Thyroid gland (tissue), 4 donors: ENCODE measurements at regions not wholly inside any gene's neighbourhood (a gene's known extent, or its start where the extent isn't known, plus 50 kb on each side); places are given as distances from the start of the nearest gene placed in this dataset.

ENCODE experiments used
- CTCF ChIP-seq, 6 experiments: fragments of 200-600 bp in 3 of 6; fragments of 450-650 bp in 3 of 6; sonication (generic) in 3 of 6; IDR thresholded peaks; one replicate each; pipeline ENCODE4 v1.5.1; 2016 to 2019; ENCODE audit warnings: antibody characterized with exemption in 6 of 6, mild to moderate bottlenecking in 2 of 6, inconsistent platforms in 1 of 6, moderate library complexity in 1 of 6
- POLR2A ChIP-seq, 2 donors: fragments of 450-650 bp; IDR thresholded peaks; one replicate each; pipeline ENCODE4 v1.6.1; 2017; ENCODE audit warnings: antibody characterized with exemption in 2 of 2, mild to moderate bottlenecking in 2 of 2, moderate library complexity in 1 of 2

GRCh38 chr20:48172357-48172702 lies 387.0 kb upstream of the SULF2 start:
- no peak for TF ChIP-seq CTCF (IDR thresholded peaks at IDR 0.05)
- TF ChIP-seq POLR2A (IDR thresholded peaks at IDR 0.05): no peak
